GM12865 (cell line): ENCODE measurements at regions not wholly inside any gene's neighbourhood (a gene's known extent, or its start where the extent isn't known, plus 50 kb on each side); places are given as distances from the start of the nearest gene placed in this dataset.
"Not testable (repeated sequence)": the region's sequence is repeated elsewhere in the genome, so short reads cannot be mapped to it uniquely, and the experiment has no call there.

Experiments
- DNase-seq: peaks from one replicate; pipeline ENCODE4 v3.0.0; 2010; ENCODE audit warnings: low read depth
- H3K4me3 ChIP-seq: 2 replicates; pipeline ENCODE4 v1.5.1; 2011; ENCODE audit warnings: mild to moderate bottlenecking, low read depth, low read length, control low read depth
- CTCF ChIP-seq: IDR thresholded peaks from 2 replicates; pipeline ENCODE4 v1.5.1; 2011; ENCODE audit warnings: low read length, control low read depth, low read depth, inconsistent platforms; ENCODE audit not compliant: insufficient read depth; ENCODE audit errors: missing control alignments

DNA sequence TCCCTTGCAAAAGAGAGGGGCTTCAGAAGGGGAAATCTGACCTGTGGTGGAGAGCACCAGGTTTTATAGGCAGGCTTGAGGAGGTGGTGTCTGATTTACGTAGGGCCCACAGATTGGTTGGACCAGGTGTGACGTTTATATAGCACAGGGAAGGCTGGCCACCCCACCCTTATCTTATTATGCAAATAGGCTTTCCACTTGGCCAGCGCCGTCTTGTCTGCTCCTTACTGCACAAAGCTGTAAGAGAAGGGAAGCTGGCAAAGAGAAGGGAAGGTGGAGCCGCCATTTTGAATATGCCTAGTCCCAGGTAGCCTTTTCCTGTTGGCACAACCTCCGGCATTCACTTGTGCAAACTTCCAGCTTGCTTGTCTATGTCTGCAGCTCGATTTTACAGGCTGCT lies 221.4 kb downstream of the GATA3 start:
- no peak for TF ChIP-seq CTCF
- no peak for DNase-seq
- H3K4me3 ChIP-seq = no peak overlapping the region

GRCh38 chr10:8278099-8278498 lies 223.6 kb downstream of the GATA3 start:
- no peak for DNase-seq
- TF ChIP-seq CTCF = no peak

GRCh38 chr10:8279598-8279997 lies 225.1 kb downstream of the GATA3 start:
- no peak for TF ChIP-seq CTCF
- DNase-seq = no peak
- H3K4me3 ChIP-seq = no peak overlapping the region

More at GRCh38 chr10:8278099-8278498, 223.6 kb downstream of the GATA3 start:
- H3K4me3 ChIP-seq = no peak overlapping the region

DNA sequence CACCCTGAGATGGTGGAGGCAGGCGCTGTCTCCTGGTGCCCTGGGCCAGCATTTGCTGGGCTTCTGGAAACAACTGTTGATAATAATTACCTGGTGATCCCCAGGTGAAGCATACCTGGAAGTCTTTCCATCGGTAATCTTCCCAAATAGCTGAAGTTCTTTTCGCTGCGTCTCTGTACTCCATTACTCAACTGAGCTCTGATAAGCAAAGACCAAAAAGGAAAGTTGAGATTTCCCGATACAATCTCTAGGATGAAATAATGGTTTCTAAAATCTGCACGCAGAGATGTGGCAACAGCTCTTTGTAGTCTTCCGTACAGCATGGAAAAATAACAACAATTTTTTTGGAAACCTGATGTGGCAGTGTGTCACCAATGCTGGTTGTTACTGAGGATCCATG lies 226.5 kb downstream of the GATA3 start:
- H3K4me3 ChIP-seq = no peak overlapping the region
- DNase-seq = no peak
- TF ChIP-seq CTCF = no peak

DNA sequence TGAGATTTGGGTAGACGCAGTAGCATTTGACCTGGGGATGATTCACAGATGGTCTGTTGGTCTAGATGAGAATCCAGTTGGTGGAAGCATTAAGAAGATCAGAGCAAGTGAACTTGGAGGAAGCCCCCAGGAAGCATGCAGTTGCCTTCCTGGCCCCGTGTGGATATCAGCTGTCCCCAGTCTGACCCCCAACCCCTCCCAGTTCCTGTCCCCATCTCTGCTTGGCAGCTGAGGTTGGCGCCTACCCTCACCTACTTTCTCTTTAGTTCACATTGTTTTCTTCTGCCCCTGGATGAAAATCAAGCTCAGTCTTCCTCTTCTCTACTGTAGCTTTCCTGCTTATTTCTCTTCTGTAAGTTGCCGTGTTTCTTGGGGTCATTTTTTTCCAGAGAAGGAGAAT lies 227.9 kb downstream of the GATA3 start:
- no peak overlapping the region for H3K4me3 ChIP-seq
- TF ChIP-seq CTCF = no peak
- no peak for DNase-seq

DNA sequence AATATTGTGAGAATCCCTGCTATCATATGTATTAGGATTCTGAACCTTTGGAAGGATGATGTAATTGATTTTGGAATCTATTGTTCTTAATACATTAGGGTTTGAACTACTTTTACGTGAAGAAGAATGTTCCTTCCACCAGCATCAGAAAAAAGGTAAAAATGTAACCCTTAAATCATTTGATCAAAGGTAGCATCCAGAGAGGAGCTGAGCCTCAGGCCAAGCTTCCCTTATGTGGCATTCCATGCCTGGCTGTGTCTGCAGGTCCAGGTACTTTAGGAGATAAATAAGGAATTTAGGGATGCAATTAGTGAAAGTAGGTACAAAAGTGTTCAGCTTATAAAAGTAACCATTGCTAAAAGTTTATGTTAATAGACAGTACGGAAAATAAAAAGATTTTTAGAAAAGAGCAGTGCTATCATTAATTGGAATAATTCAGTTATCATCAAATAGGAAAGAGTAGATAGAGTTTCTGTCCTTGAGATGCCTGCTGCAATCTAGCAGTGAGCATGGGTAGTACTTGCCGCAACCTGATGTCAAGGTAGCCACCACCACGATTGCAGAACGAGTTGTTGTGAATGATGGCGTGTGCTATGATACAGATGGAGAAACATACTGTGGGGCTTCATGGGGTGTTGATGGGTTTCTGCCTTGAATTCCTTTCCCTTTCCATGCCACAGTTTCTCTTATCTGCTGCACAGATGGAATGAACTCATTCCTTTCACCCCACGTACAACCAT lies 228.8 kb downstream of the GATA3 start:
- TF ChIP-seq CTCF = no peak
- no peak overlapping the region for H3K4me3 ChIP-seq
- DNase-seq = no peak

DNA sequence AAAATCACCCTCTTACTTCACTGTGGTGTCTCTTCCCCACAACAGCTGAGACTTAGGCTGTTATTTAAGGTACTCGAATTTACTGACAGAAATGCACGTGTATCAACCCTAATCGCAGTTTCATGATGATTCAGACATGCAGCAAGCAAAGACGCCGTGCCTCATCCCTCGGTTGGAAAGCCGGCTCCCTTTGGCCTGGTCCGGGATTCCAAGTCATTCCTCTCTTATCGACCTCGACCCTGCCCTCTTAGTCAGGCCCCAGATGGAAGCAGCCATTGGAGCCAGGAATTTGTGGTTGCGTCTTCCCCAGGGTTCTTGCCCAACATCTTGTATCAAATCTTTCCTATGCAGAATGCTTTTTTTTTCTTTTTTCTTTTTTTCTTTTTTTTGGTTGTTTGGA lies 229.5 kb downstream of the GATA3 start:
- no peak for DNase-seq
- no peak overlapping the region for H3K4me3 ChIP-seq
- no peak for TF ChIP-seq CTCF

GRCh38 chr10:8285970-8286369 lies 231.5 kb downstream of the GATA3 start:
- H3K4me3 ChIP-seq, DNase-seq: not testable (repeated sequence)
